Adipocyte (in vitro differentiated cells): ENCODE measurements at regions not wholly inside any gene's neighbourhood (a gene's known extent, or its start where the extent isn't known, plus 50 kb on each side); places are given as distances from the start of the nearest gene placed in this dataset.
A peak's percentile ranks its signal among the peaks of the same experiment; 100 is the strongest.

Experiments
- DNase-seq: peaks from one replicate; pipeline ENCODE4 v3.0.0-alpha.2; 2015; ENCODE audit warnings: low read depth
- H3K27me3 ChIP-seq: replicated peaks from 2 replicates; pipeline ENCODE4 v1.7.0; 2013; ENCODE audit warnings: mild to moderate bottlenecking, low read length, moderate library complexity; ENCODE audit not compliant: control insufficient read depth, insufficient read depth
- H3K36me3 ChIP-seq: 2 replicates; pipeline ENCODE4 v1.7.0; 2013; ENCODE audit warnings: low read length, mild to moderate bottlenecking, moderate library complexity; ENCODE audit not compliant: control insufficient read depth, insufficient read depth, severe bottlenecking
- H3K4me1 ChIP-seq: 2 replicates; pipeline ENCODE4 v1.7.0; 2013; ENCODE audit warnings: mild to moderate bottlenecking, low read length, moderate library complexity; ENCODE audit not compliant: control insufficient read depth, insufficient read depth
- H3K4me3 ChIP-seq: 2 replicates; pipeline ENCODE4 v1.7.0; 2013; ENCODE audit warnings: mild to moderate bottlenecking, low read length, moderate library complexity
- H3K9ac ChIP-seq: 2 replicates; pipeline ENCODE4 v1.7.0; 2013; ENCODE audit warnings: mild to moderate bottlenecking, low read length, moderate library complexity
- H3K9me3 ChIP-seq: 2 replicates; pipeline ENCODE4 v1.7.0; 2013; ENCODE audit warnings: mild to moderate bottlenecking, low read length, moderate library complexity; ENCODE audit not compliant: control insufficient read depth

- DNase-seq, result no peak
- Histone ChIP-seq H3K36me3 (no peaks in the 10 kb centered on the region), H3K9me3 (no peaks in the 10 kb centered on the region), H3K4me3 (no peak overlapping the region), H3K4me1 (peaks cover 6% of the 10 kb centered on the region), H3K27me3 (no peaks in the 10 kb centered on the region), H3K9ac (no peak overlapping the region)
Measured at GRCh38 chr5:112112346-112112745, 306.7 kb downstream of the EPB41L4A start.

GRCh38 chr5:112109331-112110007 lies 309.6 kb downstream of the EPB41L4A start:
- Histone ChIP-seq H3K4me3 (no peak overlapping the region), H3K27me3 (no peaks in the 10 kb centered on the region), H3K36me3 (no peaks in the 10 kb centered on the region), H3K9me3 (no peaks in the 10 kb centered on the region), H3K4me1 (peaks cover 6% of the 10 kb centered on the region), H3K9ac (no peak overlapping the region)
- DNase-seq, result peak; percentile 91

- H3K36me3 ChIP-seq, result no peaks in the 10 kb centered on the region
- no peak overlapping the region for H3K9ac ChIP-seq
- no peaks in the 10 kb centered on the region for H3K27me3 ChIP-seq
- no peaks in the 10 kb centered on the region for H3K9me3 ChIP-seq
- no peak overlapping the region for H3K4me3 ChIP-seq
- DNase-seq, result no peak
- peaks cover 6% of the 10 kb centered on the region for H3K4me1 ChIP-seq
Measured at GRCh38 chr5:112106878-112107277, 312.2 kb downstream of the EPB41L4A start.

- Histone ChIP-seq H3K4me3 (peak overlapping the region; percentile 67), H3K27me3 (no peaks in the 10 kb centered on the region), H3K9me3 (peaks cover 6% of the 10 kb centered on the region), H3K36me3 (no peaks in the 10 kb centered on the region), H3K9ac (peak overlapping the region; percentile 40), H3K4me1 (no peaks in the 10 kb centered on the region)
- peak; percentile 3 for DNase-seq
Measured at GRCh38 chr5:112097768-112098167, 321.3 kb downstream of the EPB41L4A start.

- H3K27me3 ChIP-seq, result no peaks in the 10 kb centered on the region
- no peak overlapping the region for H3K4me3 ChIP-seq
- H3K9me3 ChIP-seq, result peaks cover 4% of the 10 kb centered on the region
- DNase-seq, result no peak
- no peaks in the 10 kb centered on the region for H3K4me1 ChIP-seq
- no peak overlapping the region for H3K9ac ChIP-seq
- H3K36me3 ChIP-seq, result no peaks in the 10 kb centered on the region
Measured at GRCh38 chr5:112087222-112087621, 330.2 kb upstream of the NREP start.

- Histone ChIP-seq H3K4me1 (no peaks in the 10 kb centered on the region), H3K9ac (no peak overlapping the region), H3K4me3 (no peak overlapping the region), H3K36me3 (no peaks in the 10 kb centered on the region), H3K9me3 (no peaks in the 10 kb centered on the region), H3K27me3 (no peaks in the 10 kb centered on the region)
- DNase-seq, result no peak
Measured at GRCh38 chr5:112086740-112087139, 329.7 kb upstream of the NREP start.

- H3K36me3 ChIP-seq, result no peaks in the 10 kb centered on the region
- H3K27me3 ChIP-seq, result no peaks in the 10 kb centered on the region
- H3K4me1 ChIP-seq, result no peaks in the 10 kb centered on the region
- no peak overlapping the region for H3K4me3 ChIP-seq
- no peak overlapping the region for H3K9ac ChIP-seq
- H3K9me3 ChIP-seq, result no peaks in the 10 kb centered on the region
- DNase-seq, result no peak
Measured at GRCh38 chr5:112084149-112084548, 327.2 kb upstream of the NREP start.

GRCh38 chr5:112083623-112084022 lies 326.6 kb upstream of the NREP start:
- no peak overlapping the region for H3K9ac ChIP-seq
- no peak overlapping the region for H3K4me3 ChIP-seq
- no peaks in the 10 kb centered on the region for H3K9me3 ChIP-seq
- no peaks in the 10 kb centered on the region for H3K4me1 ChIP-seq
- no peaks in the 10 kb centered on the region for H3K36me3 ChIP-seq
- no peaks in the 10 kb centered on the region for H3K27me3 ChIP-seq
- DNase-seq, result no peak

GRCh38 chr5:112077180-112077579 lies 320.2 kb upstream of the NREP start:
- Histone ChIP-seq H3K9ac (no peak overlapping the region), H3K36me3 (no peaks in the 10 kb centered on the region), H3K4me1 (peaks cover 6% of the 10 kb centered on the region), H3K4me3 (no peak overlapping the region), H3K27me3 (no peaks in the 10 kb centered on the region), H3K9me3 (no peaks in the 10 kb centered on the region)
- DNase-seq, result peak; percentile 27

GRCh38 chr5:112070022-112070421 lies 313.0 kb upstream of the NREP start:
- no peak overlapping the region for H3K4me3 ChIP-seq
- H3K9ac ChIP-seq, result no peak overlapping the region
- H3K27me3 ChIP-seq, result no peaks in the 10 kb centered on the region
- H3K9me3 ChIP-seq, result no peaks in the 10 kb centered on the region
- no peak for DNase-seq
- no peaks in the 10 kb centered on the region for H3K4me1 ChIP-seq
- H3K36me3 ChIP-seq, result no peaks in the 10 kb centered on the region

- H3K4me3 ChIP-seq, result no peak overlapping the region
- no peaks in the 10 kb centered on the region for H3K9me3 ChIP-seq
- no peaks in the 10 kb centered on the region for H3K4me1 ChIP-seq
- no peaks in the 10 kb centered on the region for H3K36me3 ChIP-seq
- H3K9ac ChIP-seq, result no peak overlapping the region
- no peaks in the 10 kb centered on the region for H3K27me3 ChIP-seq
- DNase-seq, result no peak
Measured at GRCh38 chr5:112069329-112069728, 312.3 kb upstream of the NREP start.

- DNase-seq, result no peak
- H3K9me3 ChIP-seq, result no peaks in the 10 kb centered on the region
- H3K27me3 ChIP-seq, result no peaks in the 10 kb centered on the region
- H3K36me3 ChIP-seq, result no peaks in the 10 kb centered on the region
- no peaks in the 10 kb centered on the region for H3K4me1 ChIP-seq
- no peak overlapping the region for H3K4me3 ChIP-seq
- H3K9ac ChIP-seq, result no peak overlapping the region
Measured at GRCh38 chr5:112068593-112068992, 311.6 kb upstream of the NREP start.
